Colonic mucosa (tissue), 4 donors: ENCODE measurements at regions not wholly inside any gene's neighbourhood (a gene's known extent, or its start where the extent isn't known, plus 50 kb on each side); places are given as distances from the start of the nearest gene placed in this dataset.
"Not testable (repeated sequence)": the region's sequence is repeated elsewhere in the genome, so short reads cannot be mapped to it uniquely, and the experiment has no call there.

Experiments used
- DNase-seq: peaks from one replicate; pipeline ENCODE4 v3.0.0-alpha.2; 2020
- H3K27ac ChIP-seq: fragments of 200-600 bp; one replicate; pipeline ENCODE4 v1.8.0; 2021
- H3K27me3 ChIP-seq: fragments of 200-600 bp; one replicate; pipeline ENCODE4 v1.8.0; 2021
- H3K36me3 ChIP-seq: fragments of 200-600 bp; one replicate; pipeline ENCODE4 v1.8.0; 2021
- H3K4me1 ChIP-seq: fragments of 200-600 bp; one replicate; pipeline ENCODE4 v1.8.0; 2021; ENCODE audit warnings: mild to moderate bottlenecking
- H3K4me3 ChIP-seq: fragments of 200-600 bp; one replicate; pipeline ENCODE4 v1.8.0; 2021
- H3K9ac ChIP-seq, 2 donors: one replicate each; pipeline ENCODE4 v1.7.0; 2013; ENCODE audit warnings: control low read depth in 2 of 2, low read depth in 2 of 2, low read length in 2 of 2
- H3K9me3 ChIP-seq: fragments of 200-600 bp; one replicate; pipeline ENCODE4 v1.8.0; 2021
- CTCF ChIP-seq: fragments of 200-600 bp; IDR thresholded peaks from one replicate; pipeline ENCODE4 v1.8.0; 2022; ENCODE audit warnings: antibody characterized with exemption, mild to moderate bottlenecking
- intact Hi-C: fragments of 100-400 bp; cut with DNase I; formaldehyde crosslinking; loops from one replicate; pipeline ENCODE4 v1.14.1; 2022
- donor health status: healthy.
- donor health status: DM: no; HTN: no; CAD: no.
- donor health status: DM: no; HTN: no; CAD: no.

DNA sequence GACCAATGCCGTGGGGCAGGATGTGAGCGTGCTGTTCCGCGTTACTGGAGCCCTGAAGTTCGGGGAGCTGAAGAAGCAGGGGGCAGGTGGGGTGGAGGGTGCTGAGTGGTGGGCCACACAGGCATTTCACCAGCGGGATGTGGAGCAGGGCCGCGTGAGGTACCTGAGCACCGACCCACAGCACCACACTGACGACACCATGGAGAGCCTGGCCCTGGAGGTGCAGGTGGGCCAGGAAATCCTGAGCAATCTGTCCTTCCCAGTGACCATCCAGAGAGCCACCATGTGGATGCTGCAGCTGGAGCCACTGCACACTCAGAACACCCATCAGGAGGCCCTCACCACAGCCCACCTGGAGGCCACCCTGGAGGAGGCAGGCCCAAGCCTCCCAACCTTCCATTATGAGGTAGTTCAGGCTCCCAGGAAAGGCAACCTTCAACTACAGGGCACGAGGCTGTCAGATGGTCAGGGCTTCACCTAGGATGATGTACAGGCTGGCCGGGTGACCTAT is 179.6 kb downstream of the TBC1D2B start:
- Histone ChIP-seq H3K36me3 (no peaks in the 10 kb centered on the region), H3K4me1 (no peaks in the 10 kb centered on the region), H3K27ac (no peak overlapping the region), H3K27me3 (no peaks in the 10 kb centered on the region), H3K9me3 (no peaks in the 10 kb centered on the region), H3K4me3 (no peak overlapping the region), H3K9ac (no peak overlapping the region)
- no peak for TF ChIP-seq CTCF
- DNase-seq = no peak
- intact Hi-C loops = no loop called here

DNA sequence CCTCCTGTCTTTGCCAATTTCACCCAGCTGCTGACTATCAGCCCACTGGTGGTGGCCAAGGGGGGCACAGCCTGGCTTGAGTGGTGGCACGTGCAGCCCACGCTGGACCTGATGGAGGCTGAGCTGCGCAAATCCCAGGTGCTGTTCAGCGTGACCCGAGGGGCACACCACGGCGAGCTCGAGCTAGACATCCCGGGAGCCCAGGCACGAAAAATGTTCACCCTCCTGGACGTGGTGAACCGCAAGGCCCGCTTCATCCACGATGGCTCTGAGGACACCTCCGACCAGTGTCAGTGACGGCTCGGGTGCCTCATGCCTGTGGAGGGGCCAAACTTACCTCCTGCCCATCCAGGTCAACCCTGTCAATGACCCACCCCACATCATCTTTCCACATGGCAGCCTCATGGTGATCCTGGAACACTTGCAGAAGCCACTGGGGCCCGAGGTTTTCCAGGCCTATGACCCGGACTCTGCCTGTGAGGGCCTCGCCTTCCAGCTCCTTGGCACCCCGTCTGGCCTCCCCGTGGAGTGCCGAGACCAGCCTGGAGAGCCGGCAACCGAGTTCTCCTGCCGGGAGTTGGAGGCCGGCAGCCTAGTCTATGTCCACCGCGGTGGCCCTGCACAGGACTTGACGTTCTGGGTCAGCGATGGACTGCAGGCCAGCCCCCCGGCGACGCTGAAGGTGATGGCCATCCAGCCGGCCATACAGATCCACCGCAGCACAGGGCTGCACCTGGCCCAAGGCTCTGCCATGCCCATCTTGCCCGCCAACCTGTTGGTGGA is 180.2 kb downstream of the TBC1D2B start:
- H3K27ac ChIP-seq, H3K4me1 ChIP-seq, H3K36me3 ChIP-seq, H3K9me3 ChIP-seq, H3K27me3 ChIP-seq, H3K4me3 ChIP-seq, intact Hi-C loops, H3K9ac ChIP-seq, DNase-seq: not testable (repeated sequence)

- H3K4me3 ChIP-seq, H3K9me3 ChIP-seq, intact Hi-C loops, H3K36me3 ChIP-seq, DNase-seq, H3K27me3 ChIP-seq, H3K4me1 ChIP-seq, H3K27ac ChIP-seq, H3K9ac ChIP-seq: not testable (repeated sequence)
Observed at GRCh38 chr15:77896147-77897112, 181.1 kb downstream of the TBC1D2B start.

GRCh38 chr15:77895742-77896141 is 181.8 kb downstream of the TBC1D2B start:
- intact Hi-C loops = no loop called here
- H3K36me3 ChIP-seq = no peaks in the 10 kb centered on the region
- H3K27me3 ChIP-seq = no peaks in the 10 kb centered on the region
- no peak overlapping the region for H3K4me3 ChIP-seq
- no peak overlapping the region for H3K9ac ChIP-seq
- H3K4me1 ChIP-seq = no peaks in the 10 kb centered on the region
- no peak for DNase-seq
- no peaks in the 10 kb centered on the region for H3K9me3 ChIP-seq
- H3K27ac ChIP-seq = no peak overlapping the region
- no peak for TF ChIP-seq CTCF

DNA sequence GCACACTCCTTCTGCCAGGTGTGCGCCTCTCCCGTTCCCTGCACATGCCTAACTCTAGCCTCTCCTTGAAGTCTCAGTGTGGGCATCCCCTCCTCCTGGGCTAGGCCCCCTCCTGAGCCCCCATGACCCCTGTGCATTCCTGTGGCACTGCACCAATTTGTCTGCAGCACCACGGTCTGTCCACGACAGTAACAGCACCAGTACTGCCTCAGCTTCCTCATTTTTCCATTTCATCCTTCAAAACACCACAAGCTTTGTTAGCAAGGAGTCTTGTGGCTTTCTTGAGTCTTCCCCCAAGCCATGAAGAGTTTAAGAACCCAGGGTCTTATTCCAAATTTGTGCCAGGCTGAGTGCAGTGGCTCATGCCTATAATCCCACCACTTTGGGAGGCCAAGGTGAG is 182.4 kb downstream of the TBC1D2B start:
- intact Hi-C loops, H3K4me1 ChIP-seq, H3K4me3 ChIP-seq, H3K27ac ChIP-seq, H3K9ac ChIP-seq, H3K36me3 ChIP-seq, H3K27me3 ChIP-seq, H3K9me3 ChIP-seq, DNase-seq: not testable (repeated sequence)

DNA sequence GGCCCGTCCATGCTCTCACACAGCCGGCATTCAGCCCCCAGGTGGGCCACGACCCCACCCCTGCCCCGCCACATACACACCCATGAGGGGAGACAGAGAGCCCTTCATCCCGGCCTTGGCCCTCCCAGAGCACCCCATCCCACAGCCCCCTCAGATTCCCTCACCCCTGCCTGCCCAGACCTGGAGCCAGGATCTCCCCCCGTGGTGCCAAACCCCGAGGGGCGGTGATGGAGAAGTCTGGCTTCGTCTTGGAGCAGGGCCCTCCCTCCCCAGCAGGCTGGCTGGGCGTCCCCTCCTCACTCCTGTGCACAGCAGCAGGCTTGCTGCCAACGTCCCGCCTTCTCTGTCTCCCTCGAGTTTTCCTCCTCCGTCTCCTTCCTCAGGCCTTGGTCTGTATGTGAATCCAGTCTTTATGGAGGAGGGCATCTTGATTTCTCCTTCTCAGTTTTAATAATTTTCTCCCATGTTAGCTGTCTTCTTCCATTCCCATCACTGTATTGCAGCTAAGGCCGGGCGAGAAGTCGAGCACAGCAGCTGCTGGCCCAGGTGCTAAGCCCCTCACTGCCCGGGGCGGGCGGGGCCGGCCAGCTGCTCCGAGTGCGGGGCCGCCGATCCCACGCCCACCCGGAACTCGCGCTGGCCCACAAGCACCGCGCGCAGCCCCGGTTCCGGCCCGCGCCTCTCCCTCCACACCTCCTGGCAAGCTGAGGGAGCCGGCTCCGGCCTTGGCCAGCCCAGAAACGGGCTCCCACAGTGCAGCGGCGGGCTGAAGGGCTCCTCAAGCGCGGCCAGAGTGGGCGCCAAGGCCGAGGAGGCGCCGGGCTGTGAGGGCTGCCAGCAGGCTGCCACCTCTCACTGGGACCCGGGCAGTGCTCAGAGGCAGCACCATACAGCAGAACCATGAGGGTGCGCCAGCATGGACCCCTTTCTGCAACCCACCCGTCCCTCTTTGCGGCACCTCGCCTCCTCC is 183.6 kb downstream of the TBC1D2B start:
- H3K4me3 ChIP-seq, DNase-seq, H3K36me3 ChIP-seq, H3K9me3 ChIP-seq, intact Hi-C loops, H3K4me1 ChIP-seq, H3K27me3 ChIP-seq, H3K9ac ChIP-seq, H3K27ac ChIP-seq: not testable (repeated sequence)

DNA sequence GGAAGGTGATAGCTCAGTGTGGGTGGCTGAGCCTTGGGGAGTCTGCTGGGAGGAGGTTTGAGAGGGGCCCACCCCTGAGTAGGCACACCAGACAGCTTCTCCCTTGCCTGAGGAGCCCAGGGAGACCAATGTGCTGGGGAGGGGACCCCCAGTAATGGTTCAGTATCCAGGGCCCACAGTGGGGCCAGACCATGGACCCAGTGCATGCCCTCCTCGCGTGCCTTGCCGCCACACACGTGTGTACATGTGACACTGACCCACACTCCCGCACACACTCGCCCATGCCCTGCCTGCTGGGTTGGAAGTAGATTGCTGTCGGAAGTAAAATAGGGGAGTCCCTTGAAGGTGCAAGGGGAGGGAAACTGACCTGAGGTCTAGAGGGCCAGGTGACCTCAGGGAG is 184.3 kb downstream of the TBC1D2B start:
- H3K36me3 ChIP-seq, H3K9ac ChIP-seq, H3K27me3 ChIP-seq, H3K27ac ChIP-seq, H3K4me3 ChIP-seq, DNase-seq, H3K9me3 ChIP-seq, H3K4me1 ChIP-seq, intact Hi-C loops: not testable (repeated sequence)
